H9 (cell line): ENCODE measurements at regions not wholly inside any gene's neighbourhood (a gene's known extent, or its start where the extent isn't known, plus 50 kb on each side); places are given as distances from the start of the nearest gene placed in this dataset.

Source experiments
- DNase-seq: peaks from one replicate; pipeline ENCODE4 v3.0.0-alpha.2; 2017
- H2AFZ ChIP-seq: one replicate; pipeline ENCODE4 v1.6.1; 2013; ENCODE audit warnings: mild to moderate bottlenecking, low read length, control low read depth, moderate library complexity
- H2AK5ac ChIP-seq: 2 replicates; pipeline ENCODE4 v1.6.1; 2013; ENCODE audit warnings: low read length, control low read depth, mixed read lengths; ENCODE audit not compliant: insufficient read length
- H2BK120ac ChIP-seq: one replicate; pipeline ENCODE4 v1.6.1; 2013; ENCODE audit warnings: low read depth, mild to moderate bottlenecking, low read length, control low read depth, inconsistent platforms; ENCODE audit not compliant: poor library complexity, severe bottlenecking
- H2BK12ac ChIP-seq: 2 replicates; pipeline ENCODE4 v1.6.1; 2013; ENCODE audit warnings: low read length, control low read depth, mixed read lengths, low read depth; ENCODE audit not compliant: insufficient read length
- H2BK15ac ChIP-seq: 2 replicates; pipeline ENCODE4 v1.6.1; 2013; ENCODE audit warnings: low read depth, low read length, control low read depth
- H2BK20ac ChIP-seq: one replicate; pipeline ENCODE4 v1.6.1; 2013; ENCODE audit warnings: low read depth, mild to moderate bottlenecking, low read length, control low read depth, inconsistent platforms; ENCODE audit not compliant: poor library complexity, severe bottlenecking
- H2BK5ac ChIP-seq: 2 replicates; pipeline ENCODE4 v1.6.1; 2013; ENCODE audit warnings: low read length, control low read depth, mixed read lengths; ENCODE audit not compliant: insufficient read length
- H3K14ac ChIP-seq: 2 replicates; pipeline ENCODE4 v1.6.1; 2013; ENCODE audit warnings: low read length, control low read depth; ENCODE audit not compliant: insufficient read depth
- H3K18ac ChIP-seq: 2 replicates; pipeline ENCODE4 v1.6.1; 2013; ENCODE audit warnings: low read depth, mild to moderate bottlenecking, mixed read lengths, low read length, control low read depth; ENCODE audit not compliant: insufficient read length
- H3K23ac ChIP-seq: 2 replicates; pipeline ENCODE4 v1.6.1; 2013; ENCODE audit warnings: low read length, control low read depth, mixed read lengths, low read depth; ENCODE audit not compliant: insufficient read length
- H3K23me2 ChIP-seq: 2 replicates; pipeline ENCODE4 v1.6.1; 2013; ENCODE audit warnings: low read depth, mild to moderate bottlenecking, mixed read lengths, low read length, control low read depth; ENCODE audit not compliant: insufficient read length, poor library complexity, severe bottlenecking
- H3K27ac ChIP-seq: 2 replicates; pipeline ENCODE4 v1.5.1; 2013; ENCODE audit warnings: low read length, control low read depth, mixed read lengths, low read depth; ENCODE audit not compliant: insufficient read length
- H3K27me3 ChIP-seq: 2 replicates; pipeline ENCODE4 v1.6.1; 2013; ENCODE audit warnings: low read length, control low read depth, inconsistent platforms; ENCODE audit not compliant: insufficient read depth
- H3K4ac ChIP-seq: 2 replicates; pipeline ENCODE4 v1.6.1; 2013; ENCODE audit warnings: low read depth, mild to moderate bottlenecking, control low read depth, inconsistent platforms, low read length, moderate library complexity
- H3K4me1 ChIP-seq: 2 replicates; pipeline ENCODE4 v1.6.1; 2013; ENCODE audit warnings: low read length, control low read depth, inconsistent platforms; ENCODE audit not compliant: insufficient read depth
- H3K4me2 ChIP-seq: 2 replicates; pipeline ENCODE4 v1.6.1; 2013; ENCODE audit warnings: low read length, control low read depth, mixed read lengths; ENCODE audit not compliant: insufficient read length, insufficient read depth
- H3K56ac ChIP-seq: 2 replicates; pipeline ENCODE4 v1.6.1; 2013; ENCODE audit warnings: low read depth, mild to moderate bottlenecking, mixed read lengths, low read length, control low read depth; ENCODE audit not compliant: insufficient read length
- H3K79me1 ChIP-seq: 2 replicates; pipeline ENCODE4 v1.6.1; 2013; ENCODE audit warnings: low read depth, mild to moderate bottlenecking, moderate library complexity, low read length, control low read depth, inconsistent platforms; ENCODE audit not compliant: insufficient read depth, poor library complexity, severe bottlenecking
- H3K79me2 ChIP-seq: 2 replicates; pipeline ENCODE4 v1.6.1; 2013; ENCODE audit warnings: low read length, control low read depth, inconsistent platforms; ENCODE audit not compliant: insufficient read depth
- H3K9ac ChIP-seq: 2 replicates; pipeline ENCODE4 v1.6.1; 2013; ENCODE audit warnings: low read length, control low read depth, mixed read lengths; ENCODE audit not compliant: insufficient read length; ENCODE audit errors: extremely low read depth
- H3K9me3 ChIP-seq: one replicate; pipeline ENCODE4 v1.6.1; 2013; ENCODE audit warnings: low read depth, low read length, inconsistent platforms; ENCODE audit not compliant: control insufficient read depth
- H3T11ph ChIP-seq: one replicate; pipeline ENCODE4 v1.6.1; 2013; ENCODE audit warnings: mild to moderate bottlenecking, low read length, control low read depth, inconsistent platforms
- H4K20me1 ChIP-seq: one replicate; pipeline ENCODE4 v1.6.1; 2013; ENCODE audit not compliant: control insufficient read depth, insufficient read length, insufficient read depth
- H4K5ac ChIP-seq: 2 replicates; pipeline ENCODE4 v1.6.1; 2013; ENCODE audit warnings: low read depth, mild to moderate bottlenecking, mixed read lengths, low read length, control low read depth; ENCODE audit not compliant: insufficient read length
- H4K8ac ChIP-seq: replicated peaks from 2 replicates; pipeline ENCODE4 v1.6.1; 2013; ENCODE audit warnings: low read length, control low read depth, mixed read lengths, low read depth; ENCODE audit not compliant: insufficient read length
- H4K91ac ChIP-seq: 2 replicates; pipeline ENCODE4 v1.6.1; 2013; ENCODE audit warnings: low read depth, mild to moderate bottlenecking, moderate library complexity, mixed read lengths, low read length, control low read depth; ENCODE audit not compliant: insufficient read length
- H3K27ac Mint-ChIP-seq, 3 experiments: 2 replicates in 2 of 3; 3 replicates in 1 of 3; pipeline ENCODE4 v1.8.0; 2020 to 2021; ENCODE audit warnings: mixed read lengths in 3 of 3, mild to moderate bottlenecking in 1 of 3, moderate library complexity in 1 of 3
- H3K27me3 Mint-ChIP-seq: 2 replicates; pipeline ENCODE4 v1.8.0; 2021; ENCODE audit warnings: low read depth, mild to moderate bottlenecking, moderate library complexity, mixed read lengths
- H3K36me3 Mint-ChIP-seq, 3 experiments: 2 replicates in 2 of 3; 3 replicates in 1 of 3; pipeline ENCODE4 v1.8.0; 2020 to 2021; ENCODE audit warnings: low read depth in 3 of 3, mixed read lengths in 3 of 3; ENCODE audit not compliant: insufficient read depth in 1 of 3
- H3K4me1 Mint-ChIP-seq, 2 experiments: 2 replicates each; pipeline ENCODE4 v1.8.0; 2020; ENCODE audit warnings: mixed read lengths in 2 of 2
- H3K4me3 Mint-ChIP-seq, 2 experiments: 2 replicates in 1 of 2; 3 replicates in 1 of 2; pipeline ENCODE4 v1.8.0; 2020 to 2021; ENCODE audit warnings: mild to moderate bottlenecking in 2 of 2, mixed read lengths in 2 of 2, moderate library complexity in 1 of 2
- H3K9me3 Mint-ChIP-seq, 2 experiments: 2 replicates in 1 of 2; 3 replicates in 1 of 2; pipeline ENCODE4 v1.8.0; 2020; ENCODE audit warnings: mild to moderate bottlenecking in 2 of 2, mixed read lengths in 2 of 2, moderate library complexity in 1 of 2
- WGBS: extraction: QIAGEN DNeasy Blood & Tissue Kit; methylation state at CpG from one replicate; pipeline ENCODE4 v1.1.7; 2013; ENCODE audit warnings: missing lambda C conversion rate, low lambda C conversion rate, mixed read lengths; ENCODE audit not compliant: insufficient read length; ENCODE audit errors: extremely low coverage; 5-methylcytosine and 5-hydroxymethylcytosine counted together
- TF ChIP-seq, protein P1 (sequence below): fragments of 200-600 bp; sonication (generic); conservative IDR thresholded peaks from 3 replicates; pipeline ENCODE4 v1.8.0; 2021; ENCODE audit warnings: antibody characterized with exemption, mild to moderate bottlenecking

DNA sequence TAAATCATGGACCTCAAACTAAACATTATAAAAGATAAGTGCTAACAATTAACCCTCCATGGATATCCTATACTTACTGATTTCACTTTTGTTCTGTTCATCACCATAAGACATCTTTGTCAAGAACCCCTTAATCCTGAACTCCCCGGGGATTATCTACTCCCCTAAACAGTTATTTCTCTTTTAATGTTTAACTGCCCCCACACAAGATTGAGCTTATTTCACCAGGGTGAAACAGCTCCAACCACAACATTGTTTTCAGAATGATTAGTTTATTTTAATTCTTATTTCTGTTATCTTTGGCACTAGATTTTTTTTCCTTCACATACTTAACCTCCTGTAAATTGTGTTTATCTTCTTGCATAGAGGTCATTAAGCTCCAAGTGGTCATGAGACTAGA lies 103.2 kb upstream of the HCN1 start:
- no CpG with 5 or more reads among the region's 1 CpG for WGBS
- Histone ChIP-seq H3K18ac (no peak overlapping the region), H3K27ac (no peak overlapping the region), H2BK5ac (no peak overlapping the region), H3K23ac (no peak overlapping the region), H3K4me1 (no peaks in the 10 kb centered on the region), H3K79me2 (no peaks in the 10 kb centered on the region), H3K9ac (no peak overlapping the region), H3K79me1 (no peaks in the 10 kb centered on the region), H2AK5ac (no peak overlapping the region), H3K56ac (no peak overlapping the region), H2AFZ (no peak overlapping the region), H3K23me2 (no peaks in the 10 kb centered on the region), H2BK12ac (no peak overlapping the region), H3K4me2 (no peak overlapping the region), H4K8ac (no peak overlapping the region), H3K14ac (no peak overlapping the region), H3T11ph (no peak overlapping the region), H4K20me1 (no peaks in the 10 kb centered on the region), H4K5ac (no peak overlapping the region), H3K4ac (no peak overlapping the region), H2BK120ac (no peak overlapping the region), H3K9me3 (no peaks in the 10 kb centered on the region), H3K27me3 (no peaks in the 10 kb centered on the region; the same call in 1 of the 2 replicates), H2BK15ac (no peak overlapping the region), H4K91ac (no peak overlapping the region), H2BK20ac (no peak overlapping the region)
- Mint-ChIP-seq H3K36me3 (peaks cover 2 to 6% (median 6%) of the 10 kb centered on the region in 3 experiments; a peak in 6 of 7 replicates), H3K4me1 (no peaks in the 10 kb centered on the region), H3K9me3 (peaks cover 41 to 48% of the 10 kb centered on the region in 2 experiments), H3K27me3 (no peaks in the 10 kb centered on the region), H3K4me3 (no peak overlapping the region), H3K27ac (no peak overlapping the region)
- TF ChIP-seq, protein P1, sequence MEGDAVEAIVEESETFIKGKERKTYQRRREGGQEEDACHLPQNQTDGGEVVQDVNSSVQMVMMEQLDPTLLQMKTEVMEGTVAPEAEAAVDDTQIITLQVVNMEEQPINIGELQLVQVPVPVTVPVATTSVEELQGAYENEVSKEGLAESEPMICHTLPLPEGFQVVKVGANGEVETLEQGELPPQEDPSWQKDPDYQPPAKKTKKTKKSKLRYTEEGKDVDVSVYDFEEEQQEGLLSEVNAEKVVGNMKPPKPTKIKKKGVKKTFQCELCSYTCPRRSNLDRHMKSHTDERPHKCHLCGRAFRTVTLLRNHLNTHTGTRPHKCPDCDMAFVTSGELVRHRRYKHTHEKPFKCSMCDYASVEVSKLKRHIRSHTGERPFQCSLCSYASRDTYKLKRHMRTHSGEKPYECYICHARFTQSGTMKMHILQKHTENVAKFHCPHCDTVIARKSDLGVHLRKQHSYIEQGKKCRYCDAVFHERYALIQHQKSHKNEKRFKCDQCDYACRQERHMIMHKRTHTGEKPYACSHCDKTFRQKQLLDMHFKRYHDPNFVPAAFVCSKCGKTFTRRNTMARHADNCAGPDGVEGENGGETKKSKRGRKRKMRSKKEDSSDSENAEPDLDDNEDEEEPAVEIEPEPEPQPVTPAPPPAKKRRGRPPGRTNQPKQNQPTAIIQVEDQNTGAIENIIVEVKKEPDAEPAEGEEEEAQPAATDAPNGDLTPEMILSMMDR = no peak
- DNase-seq = no peak
